ENCODE measurements at regions not wholly inside any gene's neighbourhood (a gene's known extent, or its start where the extent isn't known, plus 50 kb on each side); places are given as distances from the start of the nearest gene placed in this dataset.
"Not testable (repeated sequence)": the region's sequence is repeated elsewhere in the genome, so short reads cannot be mapped to it uniquely, and the experiment has no call there.

DNA sequence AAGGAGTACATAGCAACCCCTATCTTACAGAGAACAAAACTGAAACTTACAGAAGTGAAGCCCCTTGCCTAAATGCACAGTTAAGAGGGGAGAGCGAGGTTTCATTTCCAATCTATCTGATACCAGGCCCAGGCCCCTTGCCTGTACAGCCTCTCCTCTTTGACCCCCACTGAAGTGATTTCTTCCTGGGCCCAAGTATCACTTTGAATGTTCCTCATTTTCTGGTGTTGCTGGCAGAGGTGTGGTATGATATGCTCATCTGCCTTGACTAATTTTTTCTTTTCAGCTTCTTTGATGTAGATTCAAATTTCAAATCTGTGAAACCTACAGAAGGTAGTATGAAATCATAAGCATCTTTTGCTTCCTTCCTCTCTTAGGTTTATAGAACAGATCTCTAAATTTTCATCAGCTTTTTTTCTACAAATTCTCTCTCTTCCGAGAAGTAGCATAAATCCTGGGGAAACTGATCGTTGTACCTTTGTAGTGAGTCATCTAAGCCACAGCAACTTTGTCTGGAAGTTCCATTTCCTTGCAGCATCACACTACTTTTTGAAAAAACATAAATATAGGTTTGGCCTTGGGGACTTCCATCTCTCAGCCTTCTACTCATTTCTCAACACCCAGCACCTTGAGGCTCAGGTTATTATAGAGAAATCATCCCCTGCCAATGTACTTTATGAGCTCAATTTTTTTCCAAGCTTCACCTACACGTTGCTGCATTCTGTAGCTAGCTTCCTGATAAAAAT is 402.4 kb upstream of the PTGER4 start:
- DNase-seq (ENCODE audit: low read depth) = peak; percentile 10

DNA sequence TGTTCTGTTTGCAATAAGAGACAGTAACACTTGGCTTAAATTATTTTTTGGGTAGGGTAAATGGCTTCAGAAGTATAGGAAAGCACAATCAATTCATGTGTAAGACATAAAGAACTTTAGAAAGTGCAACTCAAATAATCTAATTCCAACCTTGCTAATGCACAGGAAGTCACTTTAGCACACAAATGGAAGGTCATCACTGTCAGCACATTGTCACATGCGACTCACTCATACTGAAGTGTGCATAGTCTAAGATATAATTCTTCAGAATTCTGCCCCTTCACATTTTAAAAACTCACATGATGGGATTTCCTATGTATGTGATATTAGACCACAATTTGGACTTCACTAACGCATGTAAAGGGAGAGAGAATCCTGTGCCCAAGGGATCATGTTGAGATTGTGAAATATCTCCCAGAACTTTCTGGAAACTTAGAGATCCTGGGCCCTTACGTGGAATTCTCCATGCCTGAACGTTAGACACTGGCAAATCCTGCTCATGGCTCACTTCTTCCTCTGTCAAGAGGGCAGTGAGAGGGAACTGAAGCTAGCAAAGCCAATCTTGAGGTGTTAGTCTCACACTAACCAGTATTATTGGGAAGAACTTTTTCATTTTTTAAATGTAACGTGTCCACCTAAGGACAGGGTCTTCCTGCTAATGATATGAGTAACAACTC is 403.2 kb upstream of the PTGER4 start:
- peak; percentile 7 for DNase-seq (ENCODE audit: low read depth)

DNA sequence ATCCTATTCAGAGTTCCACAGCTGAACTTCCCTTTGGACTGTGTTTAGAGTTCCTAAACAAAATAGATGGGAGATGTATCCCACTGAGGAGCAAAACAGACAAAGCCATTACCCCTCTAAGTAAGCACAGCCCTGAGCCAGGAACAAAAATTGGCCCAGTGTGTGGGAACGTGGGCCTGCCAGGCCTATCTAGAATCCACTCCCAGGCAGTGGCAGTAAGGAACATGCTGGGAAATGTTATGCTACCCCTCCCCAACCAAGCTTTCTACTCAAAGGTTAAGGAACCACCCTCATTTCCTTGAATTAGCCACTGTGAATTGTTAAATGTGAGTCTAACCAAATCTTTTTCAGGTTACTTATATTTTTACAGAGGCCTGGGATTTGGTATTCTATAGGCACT is 405.1 kb upstream of the PTGER4 start:
- no peak for DNase-seq (ENCODE audit: low read depth)

- peak; percentile 66 for DNase-seq (ENCODE audit: low read depth)
Measured at GRCh38 chr5:40273936-40274335, 405.8 kb upstream of the PTGER4 start.

DNA sequence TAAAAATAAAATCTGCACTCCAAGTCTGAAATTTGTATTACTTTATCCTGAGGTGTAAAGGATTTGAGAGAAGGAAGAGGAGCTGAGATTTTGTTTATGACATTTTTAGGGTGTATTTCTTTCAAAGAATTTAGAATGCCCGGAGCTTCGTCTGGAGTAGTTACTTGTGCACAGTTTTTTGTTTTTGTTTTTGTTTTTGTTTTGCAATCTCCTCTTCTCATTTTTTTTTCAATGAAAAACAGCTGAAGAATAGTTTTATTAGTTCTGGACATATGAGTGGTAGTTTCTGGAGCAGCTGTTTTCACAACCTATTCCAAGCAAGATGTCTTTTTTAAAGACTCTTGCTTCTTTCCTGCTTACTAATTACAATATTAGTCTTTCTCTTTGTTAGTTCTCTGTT is 408.2 kb upstream of the PTGER4 start:
- no peak for DNase-seq (ENCODE audit: low read depth)

- DNase-seq (ENCODE audit: low read depth) = no peak
Measured at GRCh38 chr5:40270274-40270845, 409.4 kb upstream of the PTGER4 start.

- no peak for DNase-seq (ENCODE audit: low read depth)
Measured at GRCh38 chr5:40268088-40268487, 411.6 kb upstream of the PTGER4 start.

DNA sequence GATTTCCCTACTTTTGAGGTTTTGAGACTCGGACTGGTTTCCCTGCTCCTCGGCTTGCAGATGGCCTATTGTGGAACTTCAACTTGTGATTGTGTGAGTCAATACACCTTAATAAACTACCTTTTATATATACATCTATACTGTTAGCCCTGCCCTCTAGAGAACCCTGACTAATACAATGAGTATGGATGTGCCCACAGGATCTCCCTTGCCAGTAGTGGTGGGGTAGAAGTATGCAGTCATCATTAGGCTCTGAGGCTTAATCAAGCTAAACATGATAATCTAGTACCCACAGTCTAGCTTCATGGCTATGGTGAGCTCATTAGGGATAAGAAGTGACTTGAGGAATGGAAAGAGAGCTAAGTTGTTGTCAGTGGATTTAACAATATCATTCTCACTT is 412.8 kb upstream of the PTGER4 start:
- no peak for DNase-seq (ENCODE audit: low read depth)

DNA sequence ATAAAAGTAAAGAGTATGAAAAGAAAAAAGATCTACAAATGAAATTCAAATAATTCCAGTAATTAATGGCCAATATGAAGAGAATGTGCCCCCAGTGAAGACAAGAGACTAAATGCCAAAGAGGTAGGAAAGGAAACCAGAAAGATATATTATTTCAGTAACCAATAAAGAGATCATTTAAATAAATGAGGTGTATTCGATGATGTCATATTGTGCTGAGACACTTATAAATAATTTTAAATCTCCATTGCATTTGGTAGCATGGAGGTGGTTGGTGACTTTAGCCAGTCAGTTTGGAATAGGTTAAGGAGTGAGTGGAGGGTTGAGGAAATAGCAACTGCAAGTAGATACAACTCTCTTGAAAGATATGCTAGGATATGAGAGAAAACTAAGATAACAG is 417.7 kb upstream of the PTGER4 start:
- DNase-seq (ENCODE audit: low read depth) = no peak

GRCh38 chr5:40260361-40260760 is 419.4 kb upstream of the PTGER4 start:
- no peak for DNase-seq (ENCODE audit: low read depth)

DNA sequence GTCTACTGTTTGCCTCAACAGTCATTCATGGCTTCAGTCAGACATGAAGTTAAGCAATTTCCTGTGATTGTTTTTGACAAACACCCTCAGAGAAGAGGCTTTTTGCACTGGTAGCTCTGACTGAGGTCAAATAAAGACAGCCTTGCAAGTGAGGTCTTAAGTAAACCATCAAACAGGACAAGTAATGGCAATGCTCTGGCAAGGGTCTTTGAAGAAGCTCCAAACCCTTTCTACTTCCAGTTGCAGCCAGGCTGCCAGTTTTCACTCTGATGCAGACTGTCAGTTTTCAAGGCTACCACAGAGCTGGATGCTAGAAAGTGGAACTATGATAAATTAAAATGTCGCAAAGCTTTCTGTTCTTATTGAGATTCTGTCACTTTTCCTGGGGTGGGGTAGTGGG is 421.5 kb upstream of the PTGER4 start:
- DNase-seq (ENCODE audit: low read depth) = no peak

DNA sequence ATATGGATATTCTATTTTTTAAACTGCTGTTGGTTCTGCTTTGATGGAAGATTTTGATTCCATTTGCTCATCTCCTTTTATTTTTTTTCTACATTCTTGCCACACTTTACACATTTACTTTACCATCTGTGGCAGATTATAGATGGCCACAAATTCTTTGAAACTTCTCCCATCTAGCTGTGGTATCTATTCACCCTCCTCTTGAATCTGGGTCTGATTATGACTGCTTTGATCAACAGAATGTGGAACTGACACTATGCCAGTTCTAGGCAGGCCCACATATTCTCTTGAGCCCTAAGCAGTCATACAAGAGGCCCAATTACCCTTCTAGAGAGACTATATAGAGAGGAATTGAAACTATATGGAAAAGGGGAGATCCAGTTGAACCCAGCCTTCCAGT is 439.0 kb upstream of the PTGER4 start:
- DNase-seq (ENCODE audit: low read depth) = no peak

DNA sequence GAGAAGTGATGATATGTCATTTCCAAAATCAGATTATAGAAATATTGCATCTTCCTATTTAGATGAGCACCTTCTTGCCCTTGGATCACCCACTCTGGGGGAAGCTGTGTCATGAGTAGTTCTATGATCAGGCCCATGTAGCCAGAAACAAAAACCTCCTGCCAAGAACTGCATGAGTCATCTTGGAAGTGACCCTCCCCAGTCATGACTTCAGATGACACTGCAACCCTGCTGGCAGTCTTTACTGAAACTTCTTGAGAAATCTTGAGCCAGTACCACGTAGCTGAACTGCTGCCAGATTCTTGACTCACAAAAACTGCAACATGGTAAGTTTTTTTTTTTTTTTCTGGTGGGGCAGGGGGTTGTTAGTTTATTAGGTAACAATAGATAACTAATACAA is 439.6 kb upstream of the PTGER4 start:
- peak; percentile 44 for DNase-seq (ENCODE audit: low read depth)

- DNase-seq (ENCODE audit: low read depth) = no peak
Measured at GRCh38 chr5:40238066-40238745, 441.5 kb upstream of the PTGER4 start.

DNA sequence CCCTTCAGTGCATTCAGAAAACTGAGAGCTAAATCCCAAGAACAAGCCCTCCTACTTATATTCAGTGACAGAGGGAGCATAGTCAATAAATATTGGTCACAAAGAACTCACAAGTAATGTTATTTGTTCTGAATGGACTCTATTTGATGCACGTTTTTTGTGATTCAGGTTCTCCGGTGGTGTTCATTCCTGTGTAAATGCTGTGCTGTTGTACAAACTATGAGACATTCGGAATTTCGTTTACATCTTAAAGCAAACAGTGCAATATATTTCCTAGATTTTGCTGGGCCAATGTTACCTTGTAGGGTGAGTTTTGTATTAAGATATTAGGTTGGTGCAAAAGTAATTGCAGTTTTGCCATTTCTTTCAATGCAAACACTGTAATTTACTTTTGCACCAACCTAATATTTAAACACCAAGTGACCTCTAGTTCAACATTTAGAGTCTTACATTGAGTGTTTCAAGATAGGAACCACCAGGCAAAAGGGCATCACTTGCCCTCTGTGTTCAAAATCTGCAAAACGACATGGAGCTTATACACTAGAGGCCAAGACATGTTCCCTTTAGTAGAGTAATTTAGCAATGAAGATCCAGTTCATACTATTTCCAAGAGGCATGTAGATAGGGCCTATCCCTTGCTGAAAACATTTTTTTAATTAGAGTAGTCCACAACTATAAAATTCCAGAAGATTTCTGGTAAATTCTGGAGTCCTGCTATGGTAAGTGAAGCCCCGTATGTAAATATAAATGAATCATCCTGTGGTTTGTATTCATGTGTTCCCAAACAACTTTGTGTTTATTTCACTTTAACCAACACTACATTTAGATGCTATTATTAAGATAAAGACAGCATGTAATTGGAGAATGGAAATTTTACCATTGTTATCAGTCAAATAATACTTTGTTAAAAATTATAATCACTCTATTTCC is 444.0 kb upstream of the PTGER4 start:
- DNase-seq (ENCODE audit: low read depth) = peak; percentile 56

DNA sequence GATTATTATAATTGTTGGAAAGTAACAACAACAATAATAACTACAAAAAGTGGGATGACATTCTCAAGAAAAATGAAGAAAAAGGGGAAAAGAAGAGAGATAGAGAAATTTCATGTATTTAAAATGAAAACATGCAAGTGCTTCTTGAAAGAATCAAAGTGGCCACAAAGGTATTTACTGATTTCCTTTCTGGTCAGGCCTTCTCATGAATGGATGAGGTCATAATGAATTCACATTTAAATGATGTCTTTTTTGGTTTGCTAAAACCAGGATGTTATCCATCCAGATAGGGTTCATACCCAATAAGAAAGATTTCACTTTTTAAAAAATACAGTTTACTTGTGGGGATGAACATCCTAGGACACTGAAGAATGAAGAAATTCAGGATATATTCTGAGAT is 446.4 kb upstream of the PTGER4 start:
- peak; percentile 65 for DNase-seq (ENCODE audit: low read depth)

- DNase-seq (ENCODE audit: low read depth) = no peak
Measured at GRCh38 chr5:40227931-40228330, 451.8 kb upstream of the PTGER4 start.

- DNase-seq (ENCODE audit: low read depth) = no peak
Measured at GRCh38 chr5:40227366-40227765, 452.3 kb upstream of the PTGER4 start.

- DNase-seq (ENCODE audit: low read depth) = no peak
Measured at GRCh38 chr5:40226906-40227305, 452.8 kb upstream of the PTGER4 start.

- DNase-seq (ENCODE audit: low read depth) = not testable (repeated sequence)
Measured at GRCh38 chr5:40225147-40225546, 454.6 kb upstream of the PTGER4 start.

DNA sequence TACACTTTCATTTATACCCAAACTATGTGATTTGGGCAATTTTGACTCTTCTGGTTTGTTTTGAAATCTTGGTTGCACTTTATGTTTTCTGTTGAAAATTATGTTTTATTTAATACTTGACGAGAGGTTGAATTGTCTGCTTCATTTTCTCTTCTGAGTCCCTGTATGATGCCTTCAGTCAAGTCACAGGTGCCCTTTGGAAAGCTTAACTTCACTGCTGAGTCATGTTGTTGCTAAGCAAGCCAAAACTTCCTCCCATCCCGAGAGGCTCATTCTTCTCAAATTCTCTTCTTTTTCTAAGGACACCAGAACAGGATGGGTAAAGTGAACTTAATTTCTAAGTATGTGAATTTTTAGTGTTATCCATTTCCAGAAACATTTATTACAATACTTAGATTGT is 455.3 kb upstream of the PTGER4 start:
- peak; percentile 78 for DNase-seq (ENCODE audit: low read depth)
